ENCODE measurements at regions not wholly inside any gene's neighbourhood (a gene's known extent, or its start where the extent isn't known, plus 50 kb on each side); places are given as distances from the start of the nearest gene placed in this dataset.

DNA sequence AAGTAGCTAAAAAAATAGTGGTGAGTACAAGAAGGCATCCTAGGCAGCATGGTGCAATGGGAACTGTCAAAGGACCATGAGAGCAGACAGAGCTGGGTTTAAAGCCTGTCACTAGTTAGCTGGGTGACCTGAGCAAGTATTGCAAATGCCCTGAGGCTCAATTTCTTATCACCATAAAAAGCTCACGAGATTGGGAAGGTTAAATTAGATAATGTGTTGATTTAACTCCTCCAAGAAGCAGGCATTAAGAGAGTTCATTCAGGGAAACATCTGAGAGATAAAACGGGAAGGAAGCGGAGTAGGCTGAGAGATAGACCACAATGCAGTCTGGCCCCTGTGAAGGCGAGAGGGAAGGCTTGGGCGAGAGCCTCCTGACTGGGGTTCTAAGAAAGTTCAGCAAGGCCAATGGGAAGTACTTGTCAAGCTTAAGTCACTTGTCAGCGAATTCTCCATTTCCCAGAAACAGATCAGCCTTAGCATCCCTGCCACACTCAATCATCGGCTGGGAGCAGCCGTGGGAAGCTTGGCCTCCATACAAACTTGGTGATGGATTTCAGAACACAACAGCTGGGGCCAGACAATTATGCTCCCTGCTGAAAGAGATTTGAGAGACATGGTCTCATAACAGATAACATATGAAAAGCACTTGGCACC lies 105.5 kb downstream of the POU4F1 start:
- TF ChIP-seq, protein P1, sequence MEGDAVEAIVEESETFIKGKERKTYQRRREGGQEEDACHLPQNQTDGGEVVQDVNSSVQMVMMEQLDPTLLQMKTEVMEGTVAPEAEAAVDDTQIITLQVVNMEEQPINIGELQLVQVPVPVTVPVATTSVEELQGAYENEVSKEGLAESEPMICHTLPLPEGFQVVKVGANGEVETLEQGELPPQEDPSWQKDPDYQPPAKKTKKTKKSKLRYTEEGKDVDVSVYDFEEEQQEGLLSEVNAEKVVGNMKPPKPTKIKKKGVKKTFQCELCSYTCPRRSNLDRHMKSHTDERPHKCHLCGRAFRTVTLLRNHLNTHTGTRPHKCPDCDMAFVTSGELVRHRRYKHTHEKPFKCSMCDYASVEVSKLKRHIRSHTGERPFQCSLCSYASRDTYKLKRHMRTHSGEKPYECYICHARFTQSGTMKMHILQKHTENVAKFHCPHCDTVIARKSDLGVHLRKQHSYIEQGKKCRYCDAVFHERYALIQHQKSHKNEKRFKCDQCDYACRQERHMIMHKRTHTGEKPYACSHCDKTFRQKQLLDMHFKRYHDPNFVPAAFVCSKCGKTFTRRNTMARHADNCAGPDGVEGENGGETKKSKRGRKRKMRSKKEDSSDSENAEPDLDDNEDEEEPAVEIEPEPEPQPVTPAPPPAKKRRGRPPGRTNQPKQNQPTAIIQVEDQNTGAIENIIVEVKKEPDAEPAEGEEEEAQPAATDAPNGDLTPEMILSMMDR (IDR thresholded peaks at IDR 0.05) = no peak
- TF ChIP-seq POLR2A (IDR thresholded peaks at IDR 0.05) (no peak), EP300 (IDR thresholded peaks at IDR 0.05) (no peak)
